ENCODE measurements at regions not wholly inside any gene's neighbourhood (a gene's known extent, or its start where the extent isn't known, plus 50 kb on each side); places are given as distances from the start of the nearest gene placed in this dataset.
"Not testable (repeated sequence)": the region's sequence is repeated elsewhere in the genome, so short reads cannot be mapped to it uniquely, and the experiment has no call there.

DNA sequence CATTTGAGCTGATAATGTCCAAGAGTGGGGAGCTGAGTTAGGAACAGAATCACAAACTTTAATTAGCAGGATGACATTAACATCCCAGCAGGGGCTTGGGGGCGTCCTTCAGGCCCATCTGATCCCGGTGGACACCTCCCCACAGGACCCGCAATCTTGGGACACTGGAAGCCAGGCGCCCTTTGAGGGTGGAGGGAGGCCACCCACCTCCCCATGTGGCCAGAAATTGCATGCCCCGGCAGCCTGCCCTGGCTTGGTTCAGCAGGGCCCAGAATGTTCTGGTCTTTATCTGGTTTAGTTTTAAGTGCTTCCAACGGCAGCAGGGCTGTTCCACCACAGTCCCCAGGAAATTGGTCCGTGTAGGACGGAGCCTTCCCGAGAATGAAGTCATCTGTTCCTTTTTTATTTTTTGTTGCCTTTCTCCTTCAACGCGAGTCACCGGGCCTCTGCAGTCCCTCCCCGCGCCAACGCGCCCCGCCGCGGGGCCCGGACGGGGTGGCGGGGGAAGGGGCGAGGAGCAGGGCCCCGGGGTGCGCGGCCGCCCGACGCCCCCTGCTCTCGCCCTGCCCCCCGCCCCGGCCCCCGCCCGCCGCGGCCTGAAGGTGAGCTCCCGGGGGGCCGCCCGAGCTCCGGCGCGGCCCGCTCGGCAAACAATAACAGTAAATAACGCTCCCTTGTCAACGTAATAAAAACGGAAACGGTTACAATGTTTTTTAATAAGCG lies 207.9 kb downstream of the C9orf50 start:
- peak; percentile 67 for DNase-seq (ENCODE audit: low spot score)

DNA sequence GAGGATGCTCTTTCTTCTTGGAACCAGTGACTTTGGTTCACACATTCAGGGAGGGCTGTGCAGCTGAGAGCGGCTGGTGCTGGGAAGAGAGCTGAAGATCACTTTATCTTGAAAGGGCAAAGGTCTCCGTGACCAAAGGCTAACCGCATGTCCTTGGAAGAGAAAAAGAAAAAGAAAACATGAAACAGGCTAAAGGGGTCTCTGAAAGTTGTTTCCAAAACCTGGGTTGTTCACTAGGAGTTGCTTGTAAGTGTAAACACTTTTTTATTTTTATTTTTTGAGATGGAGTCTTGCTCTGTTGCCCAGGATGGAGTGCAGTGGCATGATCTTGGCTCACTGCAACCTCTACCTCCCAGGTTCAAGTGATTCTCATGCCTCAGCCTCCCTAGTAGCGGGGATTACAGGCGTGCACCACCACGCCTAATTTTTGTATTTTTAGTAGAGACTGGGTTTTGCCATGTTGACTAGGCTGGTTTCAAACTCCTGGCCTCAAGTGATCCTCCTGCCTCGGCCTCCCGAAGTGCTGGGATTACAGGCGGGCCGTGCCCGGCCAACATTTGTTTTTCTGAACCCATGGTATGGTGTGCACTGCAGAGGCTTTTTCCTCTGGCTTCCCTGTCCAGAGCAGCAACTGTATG lies 208.6 kb downstream of the C9orf50 start:
- not testable (repeated sequence) for DNase-seq (ENCODE audit: low spot score)

- no peak for DNase-seq (ENCODE audit: low spot score)
These were observed 209.3 kb downstream of the C9orf50 start for GRCh38 chr9:129411501-129412175.

DNA sequence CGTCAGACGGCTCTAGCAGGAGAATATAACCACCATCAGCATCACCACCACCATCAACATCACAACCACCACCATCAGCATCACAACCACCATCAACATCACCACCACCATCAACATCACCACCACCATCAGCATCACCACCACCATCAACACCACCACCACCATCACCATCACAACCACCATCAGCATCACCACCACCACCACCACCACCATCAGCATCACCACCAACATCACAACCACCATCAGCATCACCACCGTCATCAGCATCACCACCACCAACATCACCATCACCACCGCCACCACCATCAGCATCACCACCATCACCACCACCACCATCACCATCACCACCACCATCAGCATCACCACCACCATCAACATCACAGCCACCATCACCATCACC lies 210.7 kb downstream of the C9orf50 start:
- no peak for DNase-seq (ENCODE audit: low spot score)

DNA sequence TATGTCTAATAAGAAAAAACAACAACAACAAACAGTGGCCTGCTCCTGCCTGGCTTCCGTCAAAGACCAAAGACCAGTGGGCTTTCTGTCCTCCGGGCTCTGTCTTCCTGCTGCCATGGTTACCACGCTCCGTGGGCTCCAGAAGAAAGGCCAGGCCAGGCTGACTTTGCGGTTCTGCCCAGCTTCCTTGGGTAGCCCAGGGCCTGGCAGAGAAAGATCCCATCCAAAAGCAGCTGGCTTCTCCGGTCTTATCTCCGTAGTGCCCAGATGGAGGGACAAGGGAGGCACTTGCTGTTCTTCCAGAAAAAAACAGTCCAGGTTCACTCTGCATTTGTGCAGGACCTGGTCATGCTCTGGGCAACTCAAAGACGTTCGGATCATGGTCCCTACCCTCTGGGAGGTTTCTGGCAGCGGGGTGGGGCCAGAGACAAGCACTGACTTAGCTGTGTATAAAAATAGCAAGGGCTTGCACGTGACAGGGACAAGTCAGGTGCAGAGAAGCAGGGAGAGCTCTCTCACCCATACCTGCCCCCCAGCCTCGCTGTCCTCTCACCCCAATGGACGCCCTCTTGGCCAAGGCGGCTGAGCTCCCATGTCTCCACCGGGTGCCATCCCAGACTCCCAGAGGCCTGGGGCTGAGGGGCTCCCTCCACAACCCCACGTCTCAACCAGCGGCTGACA lies 212.2 kb downstream of the C9orf50 start:
- DNase-seq (ENCODE audit: low spot score): no peak

DNA sequence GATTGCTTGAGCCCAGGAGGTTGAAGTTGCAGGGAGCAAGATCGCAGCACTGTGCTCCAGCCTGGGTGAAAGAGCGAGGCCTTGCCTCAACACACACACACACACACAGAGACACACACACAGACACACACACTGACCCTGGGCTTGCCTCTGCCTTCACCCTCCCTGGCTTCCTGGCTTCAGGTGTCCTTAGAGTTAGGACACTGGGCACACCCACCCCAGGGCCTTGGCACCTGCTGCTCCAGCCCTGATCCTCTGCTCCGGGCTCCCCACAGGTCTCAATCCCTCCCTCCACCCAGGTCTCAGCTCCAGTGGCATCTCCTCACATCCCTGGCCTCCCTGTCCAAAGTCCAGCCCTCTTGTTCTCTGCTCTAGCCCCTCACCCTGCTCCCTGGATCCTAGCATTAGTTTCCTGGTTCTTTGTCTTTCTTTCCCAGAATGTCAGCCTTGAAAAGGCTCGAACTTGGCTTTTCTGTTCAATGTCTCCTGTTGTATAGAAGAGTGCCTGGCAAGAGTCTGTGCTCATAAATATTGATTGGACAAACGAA lies 212.9 kb downstream of the C9orf50 start:
- DNase-seq (ENCODE audit: low spot score): no peak

DNA sequence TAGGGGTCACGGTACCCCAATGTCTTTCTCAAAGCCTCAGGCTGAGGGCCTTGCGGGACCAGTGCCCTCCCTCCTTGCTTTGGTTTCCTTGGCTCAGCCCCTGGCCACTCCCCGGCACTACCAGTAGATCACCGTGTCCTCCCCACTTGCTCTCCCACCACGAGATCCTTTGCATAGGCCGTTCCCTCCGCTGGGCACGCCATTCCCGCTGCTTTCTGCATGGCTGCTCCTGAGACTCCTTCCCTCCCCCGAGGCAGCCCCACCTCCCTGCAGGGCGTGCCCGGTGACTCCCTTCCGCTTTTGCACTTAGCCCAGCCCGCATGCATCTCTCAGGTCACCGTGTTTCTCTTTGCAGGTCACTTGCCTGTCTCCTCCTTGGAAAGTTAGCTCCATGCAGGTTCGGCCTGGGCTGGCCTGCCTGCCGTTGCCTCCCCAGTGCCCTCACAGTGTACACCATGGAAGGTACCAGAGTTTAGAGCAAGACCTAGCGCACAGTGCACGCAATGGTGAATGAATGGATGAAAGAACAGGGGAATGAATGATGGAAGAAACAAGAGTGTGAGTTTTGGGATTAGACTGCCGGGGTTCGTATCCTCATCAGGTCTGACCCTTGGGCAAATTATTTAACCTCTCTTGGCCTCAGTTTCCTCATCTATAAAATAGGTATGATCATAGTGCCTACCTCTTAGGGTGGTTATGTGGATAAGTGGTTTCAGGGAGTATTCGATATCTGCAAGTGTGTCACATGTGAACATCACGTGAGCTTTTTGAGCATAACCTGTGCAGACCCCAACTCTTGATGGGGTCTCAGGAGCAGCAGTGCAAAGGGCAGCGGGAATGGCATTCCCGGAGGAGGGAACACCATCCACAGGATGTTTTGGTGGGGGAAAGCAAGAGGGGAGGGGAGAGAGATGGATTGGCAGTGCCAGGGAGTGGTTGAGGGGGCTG lies 214.3 kb downstream of the C9orf50 start:
- no peak for DNase-seq (ENCODE audit: low spot score)

DNA sequence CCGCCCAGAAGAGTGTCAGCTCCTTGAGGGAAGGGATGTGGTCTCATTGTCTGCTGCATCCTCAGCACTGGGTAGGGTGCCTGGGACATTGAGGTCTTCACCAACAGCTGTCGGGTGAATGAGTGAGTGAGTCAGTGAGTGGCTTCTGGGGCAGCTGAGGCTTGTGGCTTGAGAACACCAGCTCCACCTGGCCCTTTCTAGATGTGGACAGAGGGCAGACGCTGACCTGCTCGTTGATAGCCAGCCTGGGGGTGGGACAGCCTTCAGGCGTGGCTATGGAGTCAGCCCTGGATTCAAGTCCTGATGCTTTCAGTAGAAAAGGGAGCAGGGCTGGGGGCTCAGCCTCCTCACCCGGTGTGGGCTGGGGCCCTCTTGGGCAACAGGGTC lies 215.1 kb downstream of the C9orf50 start:
- DNase-seq (ENCODE audit: low spot score): no peak

DNA sequence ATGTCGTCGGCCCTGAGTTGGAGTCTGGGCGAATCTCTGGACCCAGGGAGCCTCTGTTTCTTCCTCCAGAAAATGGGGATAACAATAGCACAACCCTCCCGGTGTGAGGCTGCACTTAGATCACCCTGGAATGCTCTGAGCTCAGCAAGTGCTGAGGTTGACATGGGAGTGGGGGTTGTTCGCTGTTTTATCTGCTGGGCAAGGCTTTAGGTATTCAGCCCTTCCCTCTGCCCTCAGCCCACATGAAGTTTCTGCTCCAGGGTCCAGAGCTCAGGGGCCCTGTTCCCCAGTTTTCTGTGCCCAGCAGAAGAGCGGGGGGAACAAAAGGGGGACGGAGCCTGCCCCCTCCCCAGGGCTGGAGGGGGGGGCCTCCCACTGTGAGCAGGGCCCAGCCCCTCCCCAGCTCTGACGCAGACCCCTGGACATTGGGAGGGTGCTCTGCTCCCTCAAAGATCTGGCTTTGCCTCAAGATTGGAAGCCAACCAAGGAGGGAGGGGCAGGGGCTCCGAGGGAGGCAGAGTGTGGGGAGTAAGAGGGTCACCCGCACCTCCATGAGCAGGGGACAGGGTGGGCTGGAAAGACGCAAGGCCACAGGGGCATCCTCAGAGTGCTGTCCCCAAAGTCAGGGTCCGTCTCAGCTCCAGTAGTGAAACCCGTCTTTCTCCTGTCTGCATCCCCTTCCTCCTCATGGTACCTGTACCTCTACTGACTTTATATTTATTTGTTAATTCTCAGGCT lies 215.6 kb downstream of the C9orf50 start:
- DNase-seq (ENCODE audit: low spot score): peak; percentile 45

DNA sequence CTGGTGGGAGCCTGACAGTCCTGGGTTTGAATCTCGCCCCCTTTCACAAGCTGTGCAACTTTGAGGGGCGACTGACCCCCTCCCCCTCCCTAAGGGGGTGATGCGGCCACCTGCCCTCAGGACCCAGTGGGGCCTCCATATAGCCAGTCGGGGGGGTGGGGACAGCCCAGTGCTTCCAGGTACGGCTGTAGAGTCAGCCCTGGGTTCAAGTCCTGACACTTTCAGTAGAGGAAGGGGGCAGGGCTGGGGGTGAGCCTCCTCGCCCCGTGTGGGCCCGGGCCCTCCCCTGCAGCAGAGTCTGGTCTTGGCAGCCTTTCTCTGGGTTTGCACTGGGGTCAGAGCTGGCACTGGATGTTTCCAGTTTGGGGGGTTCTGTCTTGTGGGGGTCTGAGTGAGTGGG lies 216.3 kb downstream of the C9orf50 start:
- DNase-seq (ENCODE audit: low spot score): no peak

DNA sequence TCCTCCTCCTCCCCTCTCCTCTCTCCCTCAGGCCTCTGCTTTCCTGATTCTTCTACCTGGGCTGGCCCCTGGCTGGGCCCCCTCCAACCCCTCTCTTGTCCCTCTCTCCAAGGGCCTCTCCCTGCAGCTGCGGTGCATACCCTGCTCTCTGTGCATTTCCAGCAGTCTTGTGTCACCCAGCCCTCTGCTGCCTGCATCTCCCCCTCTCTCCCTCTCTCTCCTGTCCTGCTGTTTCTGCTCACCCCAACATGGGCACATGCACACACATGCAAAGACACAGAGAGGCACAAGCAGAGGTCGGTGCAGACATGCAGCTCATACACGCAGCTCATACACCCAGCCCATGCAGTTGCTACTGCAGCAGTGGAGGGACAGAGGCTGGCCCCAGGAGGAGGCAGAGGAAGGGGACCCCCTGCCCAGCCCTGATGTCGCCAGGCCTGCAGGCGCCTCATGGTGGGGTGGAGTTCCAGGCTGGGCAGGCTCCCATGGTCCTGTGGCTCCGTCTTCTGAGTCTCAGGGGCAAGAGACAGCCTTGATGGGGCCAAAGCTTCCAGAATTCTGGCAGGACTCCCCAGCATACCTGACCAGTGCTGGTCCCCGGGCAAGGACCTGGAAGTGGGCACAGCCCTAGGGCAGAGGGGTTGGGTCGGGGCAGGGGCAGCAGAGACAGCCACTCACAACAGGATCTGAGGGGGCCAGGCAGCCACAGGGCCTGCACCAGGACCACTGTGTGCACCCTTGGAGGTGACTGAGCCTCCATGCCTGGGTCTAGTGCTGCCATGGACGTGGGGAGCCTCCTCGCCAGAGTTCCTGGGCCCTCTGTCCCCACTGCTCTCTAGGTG lies 216.9 kb downstream of the C9orf50 start:
- no peak for DNase-seq (ENCODE audit: low spot score)

GRCh38 chr9:129402931-129403778 lies 217.7 kb downstream of the C9orf50 start:
- no peak for DNase-seq (ENCODE audit: low spot score)

GRCh38 chr9:129402371-129402739 lies 218.5 kb downstream of the C9orf50 start:
- DNase-seq (ENCODE audit: low spot score): peak; percentile 44

DNA sequence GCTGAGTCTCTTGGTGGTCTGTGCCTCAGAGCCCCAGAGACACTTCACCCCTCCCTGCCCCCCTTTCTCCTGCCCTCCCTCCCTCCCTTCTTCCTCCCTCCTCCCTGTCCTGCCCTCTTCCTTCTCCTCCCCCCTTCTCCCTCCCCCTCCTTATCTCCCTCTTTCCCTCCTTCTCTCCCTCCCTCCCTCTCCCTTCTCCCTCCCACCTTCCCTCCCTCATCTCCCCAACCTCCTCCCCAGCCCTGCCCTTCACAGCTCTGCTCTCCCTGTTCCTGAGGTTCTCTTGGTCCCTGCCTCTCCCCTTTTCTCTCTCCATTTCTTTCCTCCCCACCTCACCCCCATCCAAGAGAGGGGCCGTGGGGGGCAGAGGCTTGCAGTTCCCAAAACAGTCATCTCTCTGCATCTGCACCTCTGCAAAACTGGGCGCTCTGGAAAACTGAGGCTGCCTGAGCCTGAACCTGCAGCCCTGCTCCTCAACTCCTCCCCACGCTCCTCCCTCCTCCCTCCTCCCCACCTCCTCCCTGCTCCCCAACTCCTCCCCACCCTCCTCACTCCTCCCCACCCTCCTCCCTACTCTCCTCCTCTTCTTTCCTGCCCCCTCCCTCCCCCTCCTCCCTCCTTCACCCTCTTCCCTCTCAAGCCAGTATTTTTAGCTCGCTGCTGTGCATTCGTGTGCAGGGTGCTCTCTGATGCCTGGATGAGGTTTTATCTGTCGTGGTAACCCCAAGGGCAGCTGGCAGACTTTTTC lies 219.1 kb downstream of the C9orf50 start:
- DNase-seq (ENCODE audit: low spot score): peak; percentile 44

- DNase-seq (ENCODE audit: low spot score): no peak
These were observed 219.8 kb downstream of the C9orf50 start for GRCh38 chr9:129400971-129401622.

- DNase-seq (ENCODE audit: low spot score): no peak
These were observed 220.6 kb downstream of the C9orf50 start for GRCh38 chr9:129400001-129400970.
